ENCODE measurements at regions not wholly inside any gene's neighbourhood (a gene's known extent, or its start where the extent isn't known, plus 50 kb on each side); places are given as distances from the start of the nearest gene placed in this dataset.

- TF ChIP-seq CTCF (IDR thresholded peaks at IDR 0.05; ENCODE audit: insufficient read depth, low read length, poor library complexity, severe bottlenecking): no peak
- no peak for TF ChIP-seq EZH2phosphoT487 (conservative IDR thresholded peaks at IDR 0.05; ENCODE audit: low read length)
Observed at GRCh38 chr3:72158639-72159326, 373.8 kb upstream of the PROK2 start.

Measured in SU-DHL-6 (cell line).